ENCODE measurements at regions not wholly inside any gene's neighbourhood (a gene's known extent, or its start where the extent isn't known, plus 50 kb on each side); places are given as distances from the start of the nearest gene placed in this dataset.

DNA sequence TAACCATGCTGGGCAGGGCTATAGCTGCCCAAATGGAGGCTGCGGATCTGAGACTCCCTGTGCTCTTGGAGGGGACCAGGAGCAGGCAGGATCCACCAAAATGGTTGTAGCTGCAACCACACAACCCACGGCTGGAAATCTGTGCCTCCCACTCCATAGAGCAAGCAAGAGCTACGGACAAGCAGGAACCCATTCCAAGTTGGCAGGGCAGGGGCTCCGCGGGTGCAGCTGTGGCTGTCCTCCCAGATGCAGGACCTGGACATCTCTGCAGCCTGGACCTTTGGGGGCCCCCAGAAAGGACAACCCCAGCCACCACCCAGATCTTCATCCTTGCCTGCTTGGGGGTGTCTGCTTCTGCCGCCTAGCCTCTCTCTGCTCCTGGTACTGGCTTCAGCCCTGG is 154.1 kb upstream of the TRAM1L1 start:
- TF ChIP-seq, protein P1, sequence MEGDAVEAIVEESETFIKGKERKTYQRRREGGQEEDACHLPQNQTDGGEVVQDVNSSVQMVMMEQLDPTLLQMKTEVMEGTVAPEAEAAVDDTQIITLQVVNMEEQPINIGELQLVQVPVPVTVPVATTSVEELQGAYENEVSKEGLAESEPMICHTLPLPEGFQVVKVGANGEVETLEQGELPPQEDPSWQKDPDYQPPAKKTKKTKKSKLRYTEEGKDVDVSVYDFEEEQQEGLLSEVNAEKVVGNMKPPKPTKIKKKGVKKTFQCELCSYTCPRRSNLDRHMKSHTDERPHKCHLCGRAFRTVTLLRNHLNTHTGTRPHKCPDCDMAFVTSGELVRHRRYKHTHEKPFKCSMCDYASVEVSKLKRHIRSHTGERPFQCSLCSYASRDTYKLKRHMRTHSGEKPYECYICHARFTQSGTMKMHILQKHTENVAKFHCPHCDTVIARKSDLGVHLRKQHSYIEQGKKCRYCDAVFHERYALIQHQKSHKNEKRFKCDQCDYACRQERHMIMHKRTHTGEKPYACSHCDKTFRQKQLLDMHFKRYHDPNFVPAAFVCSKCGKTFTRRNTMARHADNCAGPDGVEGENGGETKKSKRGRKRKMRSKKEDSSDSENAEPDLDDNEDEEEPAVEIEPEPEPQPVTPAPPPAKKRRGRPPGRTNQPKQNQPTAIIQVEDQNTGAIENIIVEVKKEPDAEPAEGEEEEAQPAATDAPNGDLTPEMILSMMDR (conservative IDR thresholded peaks at IDR 0.05; ENCODE audit: low read depth, low read length): no peak
- H3K27me3 ChIP-seq (ENCODE audit: insufficient read depth, low read depth): no peaks in the 10 kb centered on the region
- no peaks in the 10 kb centered on the region for H3K4me1 ChIP-seq (ENCODE audit: low read depth, poor library complexity, severe bottlenecking)

DNA sequence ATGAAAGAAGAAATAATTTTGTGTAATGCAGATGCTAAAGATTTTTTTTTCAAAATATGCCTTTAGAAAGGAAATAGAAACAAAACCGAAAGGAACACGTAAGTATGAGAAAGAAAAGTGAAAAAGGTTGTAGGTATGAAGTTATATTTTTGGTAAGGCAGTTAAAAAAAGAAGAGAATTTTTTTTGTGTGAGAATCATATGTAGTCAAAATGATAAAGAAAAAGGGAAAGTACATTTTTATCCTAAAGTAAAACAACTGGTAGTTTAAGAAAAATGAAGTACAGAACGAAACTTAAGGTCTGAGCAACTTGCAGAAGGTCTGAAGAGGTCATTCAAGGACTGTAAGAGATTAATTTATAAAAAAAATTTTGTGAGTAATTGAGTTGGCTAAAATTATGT is 164.0 kb upstream of the TRAM1L1 start:
- TF ChIP-seq, protein P1 (conservative IDR thresholded peaks at IDR 0.05; ENCODE audit: low read depth, low read length): no peak
- no peak overlapping the region for H3K9ac ChIP-seq
- no peak overlapping the region for H3K4me3 ChIP-seq (IDR thresholded peaks at IDR 0.05; ENCODE audit: insufficient read depth, low read depth, low read length)
- no peaks in the 10 kb centered on the region for H3K36me3 ChIP-seq (ENCODE audit: insufficient read depth)
- no peaks in the 10 kb centered on the region for H3K79me2 ChIP-seq (ENCODE audit: insufficient read depth, low read depth)
- no peaks in the 10 kb centered on the region for H3K27me3 ChIP-seq (ENCODE audit: insufficient read depth, low read depth)
- no peak overlapping the region for H3K27ac ChIP-seq
- peak overlapping the region; percentile 8; the same call in 1 of the 2 replicates for H3K4me2 ChIP-seq
- no peaks in the 10 kb centered on the region for H4K20me1 ChIP-seq (ENCODE audit: insufficient read depth)
- no peak overlapping the region for H2AFZ ChIP-seq (ENCODE audit: low read depth)
- H3K4me1 ChIP-seq (ENCODE audit: low read depth, poor library complexity, severe bottlenecking): peaks cover 4% of the 10 kb centered on the region

More for the DNA sequence above, 154.1 kb upstream of the TRAM1L1 start:
- Histone ChIP-seq H3K4me3 (IDR thresholded peaks at IDR 0.05; ENCODE audit: insufficient read depth, low read depth, low read length) (no peak overlapping the region), H3K79me2 (ENCODE audit: insufficient read depth, low read depth) (no peaks in the 10 kb centered on the region), H3K4me2 (no peak overlapping the region), H2AFZ (ENCODE audit: low read depth) (no peak overlapping the region), H3K9ac (no peak overlapping the region), H3K27ac (no peak overlapping the region), H4K20me1 (ENCODE audit: insufficient read depth) (no peaks in the 10 kb centered on the region), H3K36me3 (ENCODE audit: insufficient read depth) (no peaks in the 10 kb centered on the region)

DNA sequence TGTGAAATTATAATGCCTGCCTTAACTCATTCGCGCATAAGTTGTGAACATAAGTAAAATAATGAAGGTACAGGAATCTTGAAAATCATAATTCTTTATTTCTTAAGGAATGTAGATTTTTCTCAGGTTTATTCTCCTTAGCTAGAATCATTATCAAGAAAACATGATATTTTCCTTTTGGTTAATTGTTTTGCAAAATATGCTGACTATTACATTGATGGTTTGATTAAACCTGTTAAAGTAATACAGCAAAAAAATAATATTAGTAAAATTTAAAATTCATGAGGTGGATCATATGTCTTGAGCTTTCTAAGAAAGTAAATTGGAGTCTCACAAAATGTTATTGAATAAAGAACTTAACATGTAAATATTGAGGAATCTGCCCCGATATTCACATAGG is 178.7 kb upstream of the TRAM1L1 start:
- no peaks in the 10 kb centered on the region for H4K20me1 ChIP-seq (ENCODE audit: insufficient read depth)
- TF ChIP-seq, protein P1 (conservative IDR thresholded peaks at IDR 0.05; ENCODE audit: low read depth, low read length): no peak

DNA sequence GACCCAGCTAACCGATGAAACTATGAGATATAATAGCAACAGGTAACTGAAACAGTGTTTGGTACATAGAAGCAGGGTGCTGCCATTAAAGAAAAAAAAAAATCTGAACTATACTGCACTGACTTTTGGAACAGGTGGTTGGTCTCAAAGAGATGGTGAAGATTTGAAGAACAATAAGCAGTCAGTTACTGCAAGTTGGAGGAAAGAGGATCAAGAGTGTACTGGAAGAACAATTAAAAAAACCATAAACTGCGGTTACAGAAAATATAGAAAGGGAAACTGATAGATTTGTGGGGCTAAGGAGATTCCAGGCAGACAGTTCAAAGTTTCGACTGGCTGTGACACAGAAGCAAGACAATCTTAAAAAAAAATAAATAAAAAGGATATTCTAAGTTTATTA is 181.9 kb upstream of the TRAM1L1 start:
- Histone ChIP-seq H3K27ac (no peak overlapping the region), H4K20me1 (ENCODE audit: insufficient read depth) (no peaks in the 10 kb centered on the region), H3K9ac (no peak overlapping the region), H3K4me3 (IDR thresholded peaks at IDR 0.05; ENCODE audit: insufficient read depth, low read depth, low read length) (no peak overlapping the region), H3K4me2 (no peak overlapping the region), H3K79me2 (ENCODE audit: insufficient read depth, low read depth) (no peaks in the 10 kb centered on the region), H3K36me3 (ENCODE audit: insufficient read depth) (no peaks in the 10 kb centered on the region), H3K27me3 (ENCODE audit: insufficient read depth, low read depth) (no peaks in the 10 kb centered on the region), H3K4me1 (ENCODE audit: low read depth, poor library complexity, severe bottlenecking) (no peaks in the 10 kb centered on the region), H2AFZ (ENCODE audit: low read depth) (no peak overlapping the region)
- TF ChIP-seq, protein P1 (conservative IDR thresholded peaks at IDR 0.05; ENCODE audit: low read depth, low read length): no peak

More for the DNA sequence above, 178.7 kb upstream of the TRAM1L1 start:
- Histone ChIP-seq H3K4me1 (ENCODE audit: low read depth, poor library complexity, severe bottlenecking) (no peaks in the 10 kb centered on the region), H3K9ac (no peak overlapping the region), H3K27me3 (ENCODE audit: insufficient read depth, low read depth) (no peaks in the 10 kb centered on the region), H3K79me2 (ENCODE audit: insufficient read depth, low read depth) (no peaks in the 10 kb centered on the region), H2AFZ (ENCODE audit: low read depth) (no peak overlapping the region), H3K36me3 (ENCODE audit: insufficient read depth) (no peaks in the 10 kb centered on the region), H3K4me2 (no peak overlapping the region), H3K27ac (no peak overlapping the region), H3K4me3 (IDR thresholded peaks at IDR 0.05; ENCODE audit: insufficient read depth, low read depth, low read length) (no peak overlapping the region)

Measured in KMS-11 (cell line).